B cell (primary cell): ENCODE measurements at regions not wholly inside any gene's neighbourhood (a gene's known extent, or its start where the extent isn't known, plus 50 kb on each side); places are given as distances from the start of the nearest gene placed in this dataset.

Experiments used
- ATAC-seq: fragments of 200-7000 bp; cut with Tn5 transposase; one replicate; pipeline ENCODE4 v1.10.0; 2021; ENCODE audit warnings: low read depth, mild to moderate bottlenecking, moderate number of reproducible peaks, moderate library complexity
- CTCF ChIA-PET: fragments of 350-600 bp; sonication (Branson Sonifier 250); formaldehyde crosslinking; loops from one replicate; lab custom pipeline; 2021; ENCODE audit warnings: antibody characterized with exemption, inconsistent platforms; lab: Charles Lee
- POLR2A ChIA-PET: fragments of 350-600 bp; sonication (Branson Sonifier 250); formaldehyde crosslinking; loops from one replicate; lab custom pipeline; 2021; ENCODE audit warnings: antibody characterized with exemption; lab: Charles Lee
- DNase-seq: peaks from one replicate; pipeline ENCODE4 v3.0.0; 2013
- H2AFZ ChIP-seq: 2 replicates; pipeline ENCODE4 v1.6.1; 2012; ENCODE audit warnings: mild to moderate bottlenecking, low read depth, low read length; ENCODE audit not compliant: insufficient read depth, poor library complexity, severe bottlenecking
- H3K27ac ChIP-seq, 2 donors: 1 replicate in 1 of 2; 2 replicates in 1 of 2; pipeline ENCODE4 v1.5.1; 2012 to 2013; ENCODE audit warnings: low read length in 2 of 2, mild to moderate bottlenecking in 2 of 2, moderate library complexity in 1 of 2
- H3K27me3 ChIP-seq, 4 experiments: fragments of 200-600 bp in 1 of 4; sonication (generic) in 1 of 4; replicated peaks in 1 of 4; 1 replicate in 2 of 4; 2 replicates in 2 of 4; pipeline versions ENCODE4 v1.6.1 to v1.7.0; 2013 to 2016; ENCODE audit warnings: low read length in 3 of 4, mild to moderate bottlenecking in 2 of 4, mixed read lengths in 1 of 4, moderate library complexity in 1 of 4; ENCODE audit not compliant: insufficient read depth in 4 of 4, control insufficient read depth in 3 of 4; ENCODE audit errors: control extremely low read depth in 1 of 4
- H3K36me3 ChIP-seq, 2 experiments: replicated peaks in 1 of 2; 1 replicate in 1 of 2; 2 replicates in 1 of 2; pipeline versions ENCODE4 v1.6.1 to v1.7.1; 2013; ENCODE audit warnings: low read length in 1 of 2; ENCODE audit not compliant: insufficient read depth in 2 of 2, control insufficient read depth in 1 of 2; ENCODE audit errors: control extremely low read depth in 1 of 2, extremely low read depth in 1 of 2
- H3K4me1 ChIP-seq, 2 donors: fragments of 200-600 bp in 1 of 2; sonication (generic) in 1 of 2; 1 replicate in 1 of 2; 2 replicates in 1 of 2; pipeline versions ENCODE4 v1.5.1 to v1.6.1; 2013 to 2017; ENCODE audit warnings: low read length in 2 of 2; ENCODE audit not compliant: control insufficient read depth in 2 of 2, insufficient read depth in 2 of 2
- H3K4me2 ChIP-seq: replicated peaks from 2 replicates; pipeline ENCODE3; 2012; ENCODE audit warnings: mild to moderate bottlenecking, low read depth, low read length; ENCODE audit not compliant: poor library complexity, severe bottlenecking
- H3K4me3 ChIP-seq, 5 experiments: fragments of 200-600 bp in 1 of 5; sonication (generic) in 1 of 5; 1 replicate in 3 of 5; 2 replicates in 2 of 5; pipeline versions ENCODE4 v1.5.1 to v1.7.0; 2011 to 2016; ENCODE audit warnings: low read length in 4 of 5, mild to moderate bottlenecking in 4 of 5, low read depth in 2 of 5, control low read depth in 1 of 5, moderate library complexity in 1 of 5; ENCODE audit not compliant: insufficient read depth in 1 of 5; ENCODE audit errors: control extremely low read depth in 1 of 5, extremely low read depth in 1 of 5
- H3K79me2 ChIP-seq: fragments of 200-600 bp; sonication (generic); one replicate; pipeline ENCODE4 v1.6.0; 2016; ENCODE audit warnings: low read length; ENCODE audit not compliant: control insufficient read depth, insufficient read depth
- H3K9ac ChIP-seq: fragments of 200-600 bp; sonication (generic); 2 replicates; pipeline ENCODE4 v1.6.1; 2017; ENCODE audit warnings: mild to moderate bottlenecking, low read length, moderate library complexity
- H3K9me3 ChIP-seq, 3 donors: one replicate each; pipeline versions ENCODE4 v1.6.1 to v1.7.1; 2013; ENCODE audit warnings: low read length in 2 of 3; ENCODE audit not compliant: control insufficient read depth in 2 of 3, insufficient read depth in 1 of 3; ENCODE audit errors: control extremely low read depth in 1 of 3
- H4K20me1 ChIP-seq: 2 replicates; pipeline ENCODE4 v1.6.0; 2012; ENCODE audit warnings: mild to moderate bottlenecking, low read length; ENCODE audit not compliant: insufficient read depth, control insufficient read depth, poor library complexity, severe bottlenecking
- H3K27ac Mint-ChIP-seq: one replicate; pipeline ENCODE4 v1.8.0; 2021; ENCODE audit warnings: mixed read lengths
- H3K27me3 Mint-ChIP-seq: one replicate; pipeline ENCODE4 v1.8.0; 2021; ENCODE audit warnings: mixed read lengths
- H3K4me1 Mint-ChIP-seq: one replicate; pipeline ENCODE4 v1.8.0; 2021; ENCODE audit warnings: mixed read lengths
- H3K4me3 Mint-ChIP-seq: one replicate; pipeline ENCODE4 v1.8.0; 2021; ENCODE audit warnings: mixed read lengths
- H3K9me3 Mint-ChIP-seq: one replicate; pipeline ENCODE4 v1.8.0; 2022; ENCODE audit warnings: mixed read lengths; ENCODE audit not compliant: insufficient read depth
- CTCF ChIP-seq: fragments of 200-600 bp; IDR thresholded peaks from one replicate; pipeline ENCODE4 v1.8.0; 2022; ENCODE audit warnings: antibody characterized with exemption, mild to moderate bottlenecking
- EZH2 ChIP-seq: IDR thresholded peaks from 2 replicates; pipeline ENCODE4 v1.6.1; 2012; ENCODE audit warnings: borderline replicate concordance, low read depth, mild to moderate bottlenecking, moderate library complexity, low read length; ENCODE audit not compliant: insufficient read depth, poor library complexity, severe bottlenecking
- WGBS: methylation state at CpG from one replicate; pipeline ENCODE4 v1.1.5; 2013; ENCODE audit warnings: missing lambda C conversion rate; ENCODE audit not compliant: insufficient coverage; 5-methylcytosine and 5-hydroxymethylcytosine counted together
- intact Hi-C: fragments of 100-400 bp; cut with micrococcal nuclease; formaldehyde crosslinking; loops from one replicate; pipeline ENCODE4 v1.10.0; 2022

- no peak for DNase-seq
- Histone ChIP-seq H3K9me3 (peaks cover 0 to 15% (median 9%) of the 10 kb centered on the region in 3 donors), H3K27me3 (no peaks in the 10 kb centered on the region), H3K4me1 (no peaks in the 10 kb centered on the region), H3K9ac (no peak overlapping the region), H3K79me2 (no peaks in the 10 kb centered on the region), H2AFZ (no peak overlapping the region), H3K4me2 (no peak overlapping the region), H3K4me3 (no peak overlapping the region), H3K27ac (no peak overlapping the region), H3K36me3 (no peaks in the 10 kb centered on the region), H4K20me1 (no peaks in the 10 kb centered on the region)
- intact Hi-C loops, result no loop called here
- Mint-ChIP-seq H3K27ac (no peak overlapping the region), H3K9me3 (peaks cover 8% of the 10 kb centered on the region), H3K4me1 (no peaks in the 10 kb centered on the region), H3K27me3 (no peaks in the 10 kb centered on the region), H3K4me3 (no peak overlapping the region)
- 89% methylated on average over 3 of the region's 3 CpGs for WGBS
- TF ChIP-seq EZH2 (no peak), CTCF (no peak)
- ChIA-PET CTCF (no interaction called here), POLR2A (no interaction called here)
- no peak for ATAC-seq
These were observed 197.2 kb upstream of the SLC10A2 start for GRCh38 chr13:103263448-103263847.

- Histone ChIP-seq H3K4me1 (no peaks in the 10 kb centered on the region), H3K27ac (no peak overlapping the region), H3K9ac (no peak overlapping the region), H3K9me3 (peaks cover 0 to 9% (median 0%) of the 10 kb centered on the region in 3 donors), H3K4me2 (no peak overlapping the region), H3K79me2 (no peaks in the 10 kb centered on the region), H2AFZ (no peak overlapping the region), H3K4me3 (no peak overlapping the region), H4K20me1 (no peaks in the 10 kb centered on the region), H3K27me3 (no peaks in the 10 kb centered on the region), H3K36me3 (no peaks in the 10 kb centered on the region)
- ATAC-seq, result no peak
- CTCF ChIA-PET, result no interaction called here
- TF ChIP-seq CTCF, result no peak
- no peak for TF ChIP-seq EZH2
- H3K4me1 Mint-ChIP-seq, result no peaks in the 10 kb centered on the region
- H3K27ac Mint-ChIP-seq, result no peak overlapping the region
- peaks cover 5% of the 10 kb centered on the region for H3K9me3 Mint-ChIP-seq
- POLR2A ChIA-PET, result no interaction called here
- WGBS, result no CpG with 5 or more reads among the region's 4 CpGs
- DNase-seq, result no peak
- no peaks in the 10 kb centered on the region for H3K27me3 Mint-ChIP-seq
- intact Hi-C loops, result no loop called here
- H3K4me3 Mint-ChIP-seq, result no peak overlapping the region
These were observed 189.5 kb upstream of the SLC10A2 start for GRCh38 chr13:103255587-103256301.
